Head of caudate nucleus (tissue), 42 donors: ENCODE measurements at regions not wholly inside any gene's neighbourhood (a gene's known extent, or its start where the extent isn't known, plus 50 kb on each side); places are given as distances from the start of the nearest gene placed in this dataset.
"Not testable (repeated sequence)": the region's sequence is repeated elsewhere in the genome, so short reads cannot be mapped to it uniquely, and the experiment has no call there.

Experiments
- DNase-seq, 42 donors: peaks; one replicate each; pipeline versions ENCODE4 v3.0.0 to v3.0.0-alpha.2; 2020 to 2021; ENCODE audit warnings: mixed read lengths in 7 of 42
- intact Hi-C: fragments of 100-400 bp; cut with DNase I; formaldehyde crosslinking; loops from one replicate; pipeline ENCODE4 v1.15.0; 2022

- intact Hi-C loops, DNase-seq: not testable (repeated sequence)
Measured at GRCh38 chr4:102210806-102211205, 134.5 kb downstream of the SLC39A8 start.

DNA sequence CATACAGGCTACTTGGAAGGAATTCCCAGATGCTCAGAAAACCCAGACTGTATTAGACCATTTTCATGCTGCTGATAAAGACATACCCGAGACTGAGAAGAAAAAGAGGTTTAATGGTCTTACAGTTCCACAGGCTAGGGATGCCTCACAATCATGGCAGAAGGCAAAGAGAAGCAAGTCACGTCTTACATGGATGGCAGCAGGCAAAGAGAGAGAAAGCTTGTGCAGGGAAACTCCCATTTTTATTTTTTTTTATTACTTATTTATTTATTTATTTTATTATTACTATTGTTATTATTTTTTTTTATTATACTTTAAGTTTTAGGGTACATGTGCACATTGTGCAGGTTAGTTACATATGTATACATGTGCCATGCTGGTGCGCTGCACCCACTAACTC, 140.6 kb downstream of the SLC39A8 start:
- DNase-seq, intact Hi-C loops: not testable (repeated sequence)

GRCh38 chr4:102196221-102196620, 149.1 kb downstream of the SLC39A8 start:
- DNase-seq = no peak
- intact Hi-C loops = no loop called here

DNA sequence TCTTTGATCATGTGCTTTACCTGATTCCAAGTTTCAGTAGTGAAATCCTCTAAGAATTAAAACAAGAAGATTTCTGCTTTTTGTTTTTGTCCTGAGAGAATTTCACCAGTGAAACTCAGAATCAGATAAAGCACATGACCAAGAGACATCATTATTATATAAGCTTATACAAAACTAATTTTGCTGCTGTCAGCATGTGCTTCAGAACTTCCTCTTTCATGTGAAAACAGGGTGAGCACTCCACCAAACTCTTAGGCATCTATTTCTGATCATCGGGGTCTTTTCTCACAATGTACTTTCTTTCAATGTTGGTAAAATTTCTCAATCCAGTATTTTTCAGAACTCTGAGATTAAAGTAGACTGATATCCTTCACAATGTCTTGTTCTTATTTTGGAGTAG, 152.1 kb downstream of the SLC39A8 start:
- intact Hi-C loops = no loop called here
- DNase-seq = no peak

GRCh38 chr4:102180046-102180445, 165.2 kb downstream of the SLC39A8 start:
- intact Hi-C loops = no loop called here
- peak in 1 of 42 donors; percentile 6 for DNase-seq

DNA sequence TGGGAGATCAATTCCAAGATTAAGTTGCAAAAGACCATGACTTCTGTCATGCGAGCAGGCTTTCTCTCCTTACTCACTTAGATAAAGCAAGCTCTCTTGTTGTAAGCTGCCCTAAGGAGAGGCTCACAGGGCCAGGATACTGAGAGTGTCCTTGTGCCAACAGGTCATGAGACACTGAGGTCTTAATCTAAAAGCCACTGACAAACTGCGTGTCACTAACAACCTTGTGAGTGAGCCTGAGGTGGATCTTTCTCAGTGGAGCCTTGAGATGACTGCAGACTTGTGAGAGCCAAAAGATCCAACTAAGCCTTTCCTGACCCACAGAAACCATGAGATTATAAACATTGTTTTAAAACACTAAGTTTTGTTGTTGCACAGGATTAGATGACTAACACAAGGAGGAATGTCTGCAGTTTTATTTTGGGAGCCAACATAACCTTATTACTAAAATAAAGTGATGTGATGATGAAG, 170.5 kb downstream of the SLC39A8 start:
- DNase-seq = no peak
- intact Hi-C loops = no loop called here

GRCh38 chr4:102172341-102172740, 172.9 kb downstream of the SLC39A8 start:
- intact Hi-C loops = no loop called here
- no peak for DNase-seq

- intact Hi-C loops = no loop called here
- DNase-seq = no peak
Measured at GRCh38 chr4:102170910-102171309, 174.4 kb downstream of the SLC39A8 start.

DNA sequence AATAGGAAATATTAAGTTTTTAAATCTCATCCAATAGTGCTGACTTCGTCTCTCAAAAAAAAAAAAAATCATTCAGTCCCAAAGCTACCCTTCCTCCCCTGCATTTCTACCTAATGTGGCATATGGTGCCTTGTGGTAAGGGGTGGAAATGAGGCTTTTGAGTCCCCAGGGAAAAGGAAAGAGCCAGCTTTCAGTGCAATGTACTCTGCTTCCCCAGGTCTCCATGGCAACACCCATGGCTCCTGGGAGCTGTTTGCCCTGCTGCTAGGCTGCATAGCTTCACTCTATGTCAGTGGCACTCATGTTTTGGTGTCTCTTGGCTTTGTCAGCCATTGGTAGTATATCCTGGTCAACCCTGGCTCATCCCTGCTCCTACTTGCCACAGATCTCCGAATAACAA, 175.9 kb downstream of the SLC39A8 start:
- intact Hi-C loops = no loop called here
- DNase-seq = peak in 38 of 42 donors; percentile 12 to 79 (median 42)

DNA sequence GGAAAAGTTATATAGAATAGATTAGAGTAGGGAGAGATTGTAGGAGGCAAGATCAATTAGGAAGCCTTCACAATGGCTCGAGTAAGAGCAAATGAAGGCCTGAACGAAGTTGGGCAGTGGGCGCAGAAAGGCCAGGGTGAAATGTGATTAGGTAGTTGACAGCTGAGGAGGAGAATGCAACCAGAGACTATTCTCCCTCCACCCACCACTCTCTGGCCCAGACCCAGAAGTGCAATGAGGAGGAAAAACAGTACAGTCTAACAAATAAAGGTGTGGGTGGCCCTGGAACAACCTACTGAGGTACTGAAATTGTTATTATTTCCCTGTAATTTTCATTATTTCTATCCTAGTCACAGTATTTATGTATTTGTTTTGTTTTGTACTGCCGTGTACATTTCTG, 176.7 kb downstream of the SLC39A8 start:
- DNase-seq = no peak
- intact Hi-C loops = no loop called here

GRCh38 chr4:102165584-102165983, 179.7 kb downstream of the SLC39A8 start:
- intact Hi-C loops = no loop called here
- no peak for DNase-seq

DNA sequence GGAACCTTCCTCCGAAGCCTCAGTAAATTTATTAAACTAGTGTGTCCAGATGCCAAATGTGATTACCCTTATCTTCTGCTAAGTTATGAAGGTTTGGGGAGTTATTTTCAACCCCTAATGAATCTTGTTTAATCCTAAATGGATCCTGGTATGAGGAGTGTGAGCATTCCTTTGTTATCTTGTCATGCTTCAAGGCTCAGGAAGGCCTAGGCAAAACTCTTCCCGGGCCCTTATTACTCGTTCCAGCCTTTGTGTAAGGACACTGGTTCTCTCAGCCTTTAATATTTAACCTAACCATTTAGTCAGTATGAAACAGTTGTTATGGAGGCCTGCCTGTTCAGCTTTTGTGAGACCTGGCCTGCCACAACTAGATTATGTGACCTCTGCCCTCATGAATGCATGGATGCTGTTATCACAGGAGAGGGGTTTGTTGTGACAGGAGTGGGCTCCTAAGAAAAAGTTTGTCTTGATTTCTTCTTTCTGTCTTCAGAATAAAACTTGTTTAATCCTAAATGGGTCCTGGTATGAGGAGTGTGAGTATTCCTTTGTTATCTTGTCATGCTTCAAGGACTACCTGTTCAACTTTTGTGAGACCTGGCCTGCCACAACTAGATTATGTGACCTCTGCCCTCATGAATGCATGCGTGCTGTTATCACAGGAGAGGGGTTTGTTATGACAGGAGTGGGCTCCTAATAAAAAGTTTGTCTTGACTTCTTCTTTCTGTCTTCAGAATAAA, 181.7 kb downstream of the SLC39A8 start:
- intact Hi-C loops = no loop called here
- DNase-seq = no peak

GRCh38 chr4:102157984-102158383, 187.3 kb downstream of the SLC39A8 start:
- intact Hi-C loops = no loop called here
- DNase-seq = no peak

GRCh38 chr4:102153391-102153790, 191.9 kb downstream of the SLC39A8 start:
- no peak for DNase-seq
- intact Hi-C loops = no loop called here

DNA sequence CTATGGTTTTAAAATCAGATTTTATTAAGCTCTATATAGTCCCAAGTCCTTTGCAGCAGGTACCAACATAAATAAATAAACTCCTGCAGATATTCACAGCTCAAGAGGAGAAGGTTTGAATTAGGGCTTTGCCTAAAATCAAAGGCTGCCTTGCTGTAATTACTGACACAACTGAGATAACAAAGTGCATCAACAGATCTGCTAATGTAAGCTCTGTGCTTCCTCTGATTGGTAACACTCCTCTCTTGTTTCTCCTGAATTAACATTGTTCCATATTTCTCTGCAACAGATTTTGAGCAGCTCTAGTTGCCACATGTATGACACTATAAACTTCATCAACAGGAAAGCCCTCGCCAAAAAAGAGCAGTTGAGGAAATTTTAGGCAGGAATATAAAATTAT, 193.6 kb downstream of the SLC39A8 start:
- no peak for DNase-seq
- intact Hi-C loops = no loop called here

GRCh38 chr4:102143433-102143832, 201.8 kb downstream of the SLC39A8 start:
- DNase-seq = no peak
- intact Hi-C loops = no loop called here

GRCh38 chr4:102141842-102142241, 203.4 kb downstream of the SLC39A8 start:
- DNase-seq = no peak
- intact Hi-C loops = no loop called here

- no peak for DNase-seq
- intact Hi-C loops = no loop called here
Measured at GRCh38 chr4:102139932-102140331, 205.3 kb downstream of the SLC39A8 start.

- intact Hi-C loops = no loop called here
- no peak for DNase-seq
Measured at GRCh38 chr4:102139132-102139573, 206.1 kb downstream of the SLC39A8 start.

DNA sequence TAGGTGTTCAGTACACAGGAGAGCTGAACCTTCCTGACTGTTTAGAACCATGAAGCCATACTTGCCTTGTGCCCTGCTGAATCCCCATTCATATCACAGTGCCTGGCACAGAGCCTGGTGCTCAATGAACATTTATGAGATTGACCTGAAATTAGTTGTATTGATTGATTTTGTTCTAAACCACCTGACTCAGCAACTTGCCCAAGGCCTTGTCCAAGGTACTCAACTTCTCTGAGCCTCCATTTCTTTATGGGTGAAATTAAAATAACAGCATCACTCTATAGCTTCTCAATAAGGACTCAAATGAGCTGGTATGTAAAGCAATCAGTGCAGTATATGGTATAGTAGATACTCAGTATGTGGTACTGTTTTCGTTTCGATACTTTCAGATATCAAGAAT, 208.1 kb downstream of the SLC39A8 start:
- DNase-seq = no peak
- intact Hi-C loops = no loop called here

DNA sequence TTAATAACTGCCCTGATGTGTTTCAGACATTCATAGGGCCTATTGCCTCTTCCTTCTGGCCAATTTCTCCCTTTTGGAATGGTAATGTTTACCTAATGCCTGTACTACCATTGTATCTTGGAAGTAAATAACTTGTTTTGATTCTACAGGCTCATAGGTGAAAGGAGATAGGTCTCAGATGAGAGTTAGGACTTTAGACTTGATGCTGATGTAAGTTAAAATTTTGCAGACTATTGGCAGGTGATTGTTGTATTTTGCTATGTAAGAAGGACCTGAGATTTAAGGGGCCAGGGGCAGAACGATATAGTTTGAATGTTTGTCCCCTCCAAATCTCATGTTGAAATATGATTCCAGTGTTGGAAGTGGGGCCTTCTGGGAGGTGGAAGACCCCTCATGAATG, 215.5 kb downstream of the SLC39A8 start:
- no peak for DNase-seq
- intact Hi-C loops = no loop called here
